ENCODE measurements at regions not wholly inside any gene's neighbourhood (a gene's known extent, or its start where the extent isn't known, plus 50 kb on each side); places are given as distances from the start of the nearest gene placed in this dataset.

DNA sequence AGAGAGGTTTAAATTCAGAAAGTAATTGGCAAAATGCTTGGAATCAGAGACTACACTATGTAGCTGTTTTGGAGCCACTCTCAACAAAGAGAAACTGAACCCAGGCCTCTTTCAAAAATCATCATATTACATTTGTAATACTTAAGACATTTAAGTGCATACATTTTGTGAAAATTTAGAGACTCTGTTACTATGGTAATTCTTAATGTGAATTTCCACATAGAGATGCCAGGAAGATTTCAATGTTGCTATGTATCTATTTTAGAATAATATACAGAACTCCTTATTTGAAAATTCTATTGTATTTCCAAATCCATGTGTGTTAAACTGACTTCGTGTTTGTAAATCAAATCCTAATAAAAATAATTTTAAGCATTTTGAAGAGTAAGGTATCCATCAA is 1260.9 kb upstream of the C9orf72 start:
- Mint-ChIP-seq H3K9me3 (peaks cover 0 to 11% (median 2%) of the 10 kb centered on the region in 11 donors), H3K27ac (no peak overlapping the region), H3K36me3 (no peaks in the 10 kb centered on the region), H3K4me3 (no peak overlapping the region), H3K4me1 (no peaks in the 10 kb centered on the region), H3K27me3 (no peaks in the 10 kb centered on the region)
- Histone ChIP-seq H3K4me3 (ENCODE audit: low read length) (no peak overlapping the region), H3K27ac (ENCODE audit: low read depth, low read length) (no peak overlapping the region), H3K36me3 (ENCODE audit: control insufficient read depth in 2 of 3, insufficient read depth in 3 of 3, low read length in 3 of 3) (no peaks in the 10 kb centered on the region), H3K9me3 (ENCODE audit: control insufficient read depth in 2 of 3, low read length in 3 of 3) (no peaks in the 10 kb centered on the region), H3K27me3 (ENCODE audit: control insufficient read depth in 2 of 2, insufficient read depth in 2 of 2, low read length in 2 of 2) (no peaks in the 10 kb centered on the region), H3K4me1 (ENCODE audit: control insufficient read depth in 2 of 2, insufficient read depth in 2 of 2, low read length in 2 of 2) (no peaks in the 10 kb centered on the region)
- ChIA-PET CTCF (no interaction called here), POLR2A (no interaction called here)
- DNase-seq (no peak), ATAC-seq (no peak)
- intact Hi-C loops (cut with micrococcal nuclease), result no loop called here

DNA sequence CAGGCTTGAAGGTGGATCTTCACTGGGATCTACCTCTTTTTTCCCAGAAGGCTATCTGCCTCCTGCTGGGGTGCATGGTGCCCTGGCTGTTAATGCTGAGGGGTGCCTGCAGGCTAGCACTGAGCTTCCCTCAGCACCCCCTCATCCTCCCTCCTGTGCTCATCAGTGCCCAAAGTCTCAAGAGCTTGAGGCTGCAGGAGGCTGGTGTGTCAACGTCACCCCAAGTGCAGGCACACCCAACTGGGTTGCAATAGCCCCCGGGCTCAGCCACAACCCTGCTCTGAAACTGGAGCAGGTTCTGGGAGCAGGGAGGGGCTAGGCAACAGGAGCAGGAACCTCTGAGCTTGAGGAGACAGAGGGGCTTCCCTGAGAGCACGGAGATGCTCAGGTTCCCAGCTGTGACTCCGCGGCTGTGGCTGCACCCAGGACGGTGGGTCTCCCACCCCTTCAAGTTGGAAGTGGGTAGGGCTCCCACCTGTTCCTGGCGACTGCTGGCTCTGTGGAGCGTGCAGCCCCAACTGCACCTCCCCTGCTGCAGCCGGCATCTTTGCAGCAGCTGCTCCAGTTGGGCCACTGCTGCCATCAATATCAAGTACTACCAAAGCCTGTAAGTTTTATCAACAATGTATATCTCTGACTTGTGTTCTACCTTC is 1266.6 kb upstream of the C9orf72 start:
- no peaks in the 10 kb centered on the region for H3K27me3 Mint-ChIP-seq
- Histone ChIP-seq H3K36me3 (ENCODE audit: control insufficient read depth in 2 of 3, insufficient read depth in 3 of 3, low read length in 3 of 3) (no peaks in the 10 kb centered on the region), H3K4me1 (ENCODE audit: control insufficient read depth in 2 of 2, insufficient read depth in 2 of 2, low read length in 2 of 2) (no peaks in the 10 kb centered on the region), H3K27ac (ENCODE audit: low read depth, low read length) (no peak overlapping the region), H3K4me3 (ENCODE audit: low read length) (no peak overlapping the region), H3K9me3 (ENCODE audit: control insufficient read depth in 2 of 3, low read length in 3 of 3) (no peaks in the 10 kb centered on the region), H3K27me3 (ENCODE audit: control insufficient read depth in 2 of 2, insufficient read depth in 2 of 2, low read length in 2 of 2) (no peaks in the 10 kb centered on the region)
- ChIA-PET CTCF (no interaction called here), POLR2A (no interaction called here)
- ATAC-seq (no peak), DNase-seq (no peak)
- H3K9me3 Mint-ChIP-seq, result peaks cover 0 to 13% (median 2%) of the 10 kb centered on the region in 11 donors
- H3K4me1 Mint-ChIP-seq, result no peaks in the 10 kb centered on the region
- intact Hi-C loops (cut with micrococcal nuclease), result no loop called here
- H3K36me3 Mint-ChIP-seq, result no peaks in the 10 kb centered on the region
- H3K4me3 Mint-ChIP-seq, result no peak overlapping the region
- no peak overlapping the region for H3K27ac Mint-ChIP-seq

DNA sequence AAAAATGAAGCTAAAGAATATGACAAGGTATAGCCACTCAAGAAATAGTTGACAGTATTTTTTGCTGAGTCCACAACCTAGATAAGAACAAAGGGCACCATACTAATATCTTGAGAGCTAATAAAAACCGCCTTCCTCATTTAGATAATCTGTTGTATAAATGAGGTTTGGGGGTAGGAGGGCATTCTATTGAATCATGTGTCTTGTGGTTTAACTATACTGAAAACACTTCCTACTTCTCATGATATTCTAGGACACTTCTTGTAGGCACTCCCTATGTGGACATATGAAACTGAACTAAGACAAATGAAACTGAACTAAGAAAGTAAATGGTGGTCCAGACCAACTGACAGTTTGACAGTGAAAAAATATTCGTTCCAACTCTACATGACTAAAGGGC is 1268.5 kb upstream of the C9orf72 start:
- ATAC-seq (no peak), DNase-seq (no peak)
- Histone ChIP-seq H3K4me3 (ENCODE audit: low read length) (no peak overlapping the region), H3K4me1 (ENCODE audit: control insufficient read depth in 2 of 2, insufficient read depth in 2 of 2, low read length in 2 of 2) (no peaks in the 10 kb centered on the region), H3K9me3 (ENCODE audit: control insufficient read depth in 2 of 3, low read length in 3 of 3) (no peaks in the 10 kb centered on the region), H3K27ac (ENCODE audit: low read depth, low read length) (no peak overlapping the region), H3K27me3 (ENCODE audit: control insufficient read depth in 2 of 2, insufficient read depth in 2 of 2, low read length in 2 of 2) (no peaks in the 10 kb centered on the region), H3K36me3 (ENCODE audit: control insufficient read depth in 2 of 3, insufficient read depth in 3 of 3, low read length in 3 of 3) (no peaks in the 10 kb centered on the region)
- Mint-ChIP-seq H3K27ac (no peak overlapping the region), H3K9me3 (peaks cover 0 to 13% (median 5%) of the 10 kb centered on the region in 11 donors), H3K36me3 (no peaks in the 10 kb centered on the region), H3K4me3 (no peak overlapping the region), H3K27me3 (no peaks in the 10 kb centered on the region), H3K4me1 (no peaks in the 10 kb centered on the region)
- ChIA-PET POLR2A (no interaction called here), CTCF (no interaction called here)
- intact Hi-C loops (cut with micrococcal nuclease), result no loop called here

DNA sequence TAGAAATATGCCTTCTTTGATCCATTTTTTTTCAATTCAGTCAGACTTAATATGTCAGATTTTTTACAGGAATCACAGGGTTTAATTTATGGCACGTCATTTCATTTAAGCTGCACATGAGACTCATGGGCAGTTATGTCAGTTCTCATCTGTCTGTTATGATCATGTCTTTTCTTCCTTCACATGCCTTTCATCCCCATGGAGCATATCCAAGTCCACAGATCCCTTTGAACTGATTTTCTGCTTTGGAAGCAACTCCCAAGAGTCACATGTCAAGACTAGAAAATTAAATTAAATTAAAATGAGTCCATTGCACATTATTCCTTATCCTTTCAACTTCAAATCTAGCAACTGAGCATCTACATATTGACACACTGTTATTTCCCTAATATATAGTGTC is 1274.0 kb upstream of the C9orf72 start:
- intact Hi-C loops (cut with micrococcal nuclease), result no loop called here
- ATAC-seq, result no peak
- no peaks in the 10 kb centered on the region for H3K27me3 Mint-ChIP-seq

DNA sequence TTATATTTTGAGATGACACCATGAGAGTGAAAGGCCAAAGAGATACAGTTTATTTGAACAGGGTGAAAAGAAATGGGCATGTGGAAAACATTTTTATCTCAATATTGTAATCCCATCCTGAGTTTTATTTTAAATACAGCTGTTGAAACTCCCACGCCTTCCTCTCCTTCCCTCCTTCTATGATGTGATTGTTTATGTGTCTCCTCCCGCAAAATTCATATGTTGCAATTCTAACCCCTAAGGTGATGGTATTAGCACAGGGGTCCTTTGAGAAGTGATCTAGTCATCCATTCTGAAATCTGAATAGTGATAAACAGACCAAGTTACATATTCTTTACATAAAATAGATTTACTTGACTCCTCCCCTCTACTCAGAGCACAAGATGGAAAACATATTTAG is 1275.4 kb upstream of the C9orf72 start:
- no peak overlapping the region for H3K4me3 Mint-ChIP-seq
- no peak overlapping the region for H3K27ac Mint-ChIP-seq
- H3K27me3 ChIP-seq (ENCODE audit: control insufficient read depth in 2 of 2, insufficient read depth in 2 of 2, low read length in 2 of 2), result no peaks in the 10 kb centered on the region
- ATAC-seq (no peak), DNase-seq (no peak)
- peaks cover 0 to 11% (median 0%) of the 10 kb centered on the region in 11 donors for H3K9me3 Mint-ChIP-seq
- ChIA-PET CTCF (no interaction called here), POLR2A (no interaction called here)
- no peak overlapping the region for H3K4me3 ChIP-seq (ENCODE audit: low read length)
- no peaks in the 10 kb centered on the region for H3K4me1 Mint-ChIP-seq
- no peaks in the 10 kb centered on the region for H3K36me3 ChIP-seq (ENCODE audit: control insufficient read depth in 2 of 3, insufficient read depth in 3 of 3, low read length in 3 of 3)
- H3K9me3 ChIP-seq (ENCODE audit: control insufficient read depth in 2 of 3, low read length in 3 of 3), result no peaks in the 10 kb centered on the region
- intact Hi-C loops (cut with micrococcal nuclease), result no loop called here
- no peak overlapping the region for H3K27ac ChIP-seq (ENCODE audit: low read depth, low read length)
- H3K4me1 ChIP-seq (ENCODE audit: control insufficient read depth in 2 of 2, insufficient read depth in 2 of 2, low read length in 2 of 2), result no peaks in the 10 kb centered on the region
- H3K36me3 Mint-ChIP-seq, result no peaks in the 10 kb centered on the region
- H3K27me3 Mint-ChIP-seq, result no peaks in the 10 kb centered on the region

More for the DNA sequence above, 1274.0 kb upstream of the C9orf72 start:
- Histone ChIP-seq H3K27ac (ENCODE audit: low read depth, low read length) (no peak overlapping the region), H3K9me3 (ENCODE audit: control insufficient read depth in 2 of 3, low read length in 3 of 3) (no peaks in the 10 kb centered on the region), H3K27me3 (ENCODE audit: control insufficient read depth in 2 of 2, insufficient read depth in 2 of 2, low read length in 2 of 2) (no peaks in the 10 kb centered on the region), H3K4me3 (ENCODE audit: low read length) (no peak overlapping the region), H3K4me1 (ENCODE audit: control insufficient read depth in 2 of 2, insufficient read depth in 2 of 2, low read length in 2 of 2) (no peaks in the 10 kb centered on the region), H3K36me3 (ENCODE audit: control insufficient read depth in 2 of 3, insufficient read depth in 3 of 3, low read length in 3 of 3) (no peaks in the 10 kb centered on the region)
- no peaks in the 10 kb centered on the region for H3K36me3 Mint-ChIP-seq
- peaks cover 0 to 11% (median 0%) of the 10 kb centered on the region in 11 donors for H3K9me3 Mint-ChIP-seq
- CTCF ChIA-PET, result no interaction called here
- H3K27ac Mint-ChIP-seq, result no peak overlapping the region
- DNase-seq, result no peak
- POLR2A ChIA-PET, result no interaction called here
- no peak overlapping the region for H3K4me3 Mint-ChIP-seq
- no peaks in the 10 kb centered on the region for H3K4me1 Mint-ChIP-seq

DNA sequence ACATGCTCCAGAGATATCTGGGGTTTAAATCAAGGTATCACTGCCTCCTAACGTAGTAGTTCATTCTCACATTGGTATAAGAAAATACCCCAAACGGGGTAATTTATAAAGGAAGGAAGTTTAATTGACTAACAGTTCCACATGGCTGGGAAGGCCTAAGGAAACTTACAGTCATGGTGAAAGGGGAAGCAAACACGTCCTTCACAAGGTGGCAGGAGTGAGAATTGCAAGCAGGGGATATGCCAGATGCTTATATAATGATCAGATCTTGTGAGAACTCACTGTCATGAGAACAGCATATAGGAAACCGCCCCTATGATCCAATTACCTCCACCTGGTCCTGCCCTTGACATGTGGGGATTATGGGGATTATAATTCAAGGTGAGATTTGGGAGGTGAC is 1280.2 kb upstream of the C9orf72 start:
- H3K4me1 Mint-ChIP-seq, result no peaks in the 10 kb centered on the region
- Histone ChIP-seq H3K27ac (ENCODE audit: low read depth, low read length) (no peak overlapping the region), H3K27me3 (ENCODE audit: control insufficient read depth in 2 of 2, insufficient read depth in 2 of 2, low read length in 2 of 2) (no peaks in the 10 kb centered on the region), H3K4me1 (ENCODE audit: control insufficient read depth in 2 of 2, insufficient read depth in 2 of 2, low read length in 2 of 2) (no peaks in the 10 kb centered on the region), H3K36me3 (ENCODE audit: control insufficient read depth in 2 of 3, insufficient read depth in 3 of 3, low read length in 3 of 3) (no peaks in the 10 kb centered on the region), H3K4me3 (ENCODE audit: low read length) (no peak overlapping the region), H3K9me3 (ENCODE audit: control insufficient read depth in 2 of 3, low read length in 3 of 3) (no peaks in the 10 kb centered on the region)
- peaks cover 0 to 11% (median 0%) of the 10 kb centered on the region in 11 donors for H3K9me3 Mint-ChIP-seq
- no peak for ATAC-seq
- no peak for DNase-seq
- no peak overlapping the region for H3K4me3 Mint-ChIP-seq
- H3K36me3 Mint-ChIP-seq, result no peaks in the 10 kb centered on the region
- H3K27ac Mint-ChIP-seq, result no peak overlapping the region
- CTCF ChIA-PET, result no interaction called here
- POLR2A ChIA-PET, result no interaction called here
- no peaks in the 10 kb centered on the region for H3K27me3 Mint-ChIP-seq
- intact Hi-C loops (cut with micrococcal nuclease), result no loop called here

DNA sequence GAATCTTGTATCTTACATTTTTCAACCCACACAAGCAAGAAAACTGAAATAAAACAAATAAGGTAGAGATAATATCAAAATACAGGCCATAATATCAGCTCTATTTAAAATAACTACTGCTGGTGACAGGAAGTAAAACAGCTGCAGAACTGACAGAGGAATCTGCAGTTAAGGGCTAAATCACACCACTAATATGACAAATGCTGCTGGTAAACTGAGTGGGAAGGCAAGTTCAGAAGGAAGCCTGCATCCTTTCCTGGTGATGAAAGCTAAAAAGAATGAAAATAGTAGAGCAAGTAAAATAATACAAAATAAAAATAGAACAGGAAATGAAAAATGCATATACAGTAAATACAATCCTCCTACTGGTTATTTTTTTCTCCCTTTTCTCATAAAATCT is 1293.7 kb upstream of the C9orf72 start:
- H3K9me3 ChIP-seq (ENCODE audit: control insufficient read depth in 2 of 3, low read length in 3 of 3), result no peaks in the 10 kb centered on the region
- peaks cover 0 to 7% (median 0%) of the 10 kb centered on the region in 11 donors for H3K9me3 Mint-ChIP-seq
- DNase-seq, result no peak
- no peaks in the 10 kb centered on the region for H3K27me3 ChIP-seq (ENCODE audit: control insufficient read depth in 2 of 2, insufficient read depth in 2 of 2, low read length in 2 of 2)
- ChIA-PET CTCF (interaction anchor here (0.6 kb wide), 1 partner anchor 47 kb away, joined by 5 read pairs; no protein-coding TSS in a partner anchor), POLR2A (no interaction called here)
- no peak overlapping the region for H3K4me3 Mint-ChIP-seq
- no peak for ATAC-seq
- no peaks in the 10 kb centered on the region for H3K36me3 Mint-ChIP-seq
- intact Hi-C loops (cut with micrococcal nuclease), result no loop called here
- no peak overlapping the region for H3K27ac Mint-ChIP-seq
- H3K27ac ChIP-seq (ENCODE audit: low read depth, low read length), result no peak overlapping the region
- no peak overlapping the region for H3K4me3 ChIP-seq (ENCODE audit: low read length)
- no peaks in the 10 kb centered on the region for H3K4me1 Mint-ChIP-seq
- no peaks in the 10 kb centered on the region for H3K27me3 Mint-ChIP-seq
- no peaks in the 10 kb centered on the region for H3K4me1 ChIP-seq (ENCODE audit: control insufficient read depth in 2 of 2, insufficient read depth in 2 of 2, low read length in 2 of 2)
- no peaks in the 10 kb centered on the region for H3K36me3 ChIP-seq (ENCODE audit: control insufficient read depth in 2 of 3, insufficient read depth in 3 of 3, low read length in 3 of 3)
